RCC 7860 (cell line): ENCODE measurements at regions not wholly inside any gene's neighbourhood (a gene's known extent, or its start where the extent isn't known, plus 50 kb on each side); places are given as distances from the start of the nearest gene placed in this dataset.

Source experiments
- DNase-seq: peaks from one replicate; pipeline ENCODE4 v3.0.0-alpha.2; 2015; ENCODE audit warnings: low spot score
- FAIRE-seq: peaks from 2 replicates; lab custom pipeline; 2012; peaks lifted over from hg19 to GRCh38; lab: Jason Lieb, UNC

DNA sequence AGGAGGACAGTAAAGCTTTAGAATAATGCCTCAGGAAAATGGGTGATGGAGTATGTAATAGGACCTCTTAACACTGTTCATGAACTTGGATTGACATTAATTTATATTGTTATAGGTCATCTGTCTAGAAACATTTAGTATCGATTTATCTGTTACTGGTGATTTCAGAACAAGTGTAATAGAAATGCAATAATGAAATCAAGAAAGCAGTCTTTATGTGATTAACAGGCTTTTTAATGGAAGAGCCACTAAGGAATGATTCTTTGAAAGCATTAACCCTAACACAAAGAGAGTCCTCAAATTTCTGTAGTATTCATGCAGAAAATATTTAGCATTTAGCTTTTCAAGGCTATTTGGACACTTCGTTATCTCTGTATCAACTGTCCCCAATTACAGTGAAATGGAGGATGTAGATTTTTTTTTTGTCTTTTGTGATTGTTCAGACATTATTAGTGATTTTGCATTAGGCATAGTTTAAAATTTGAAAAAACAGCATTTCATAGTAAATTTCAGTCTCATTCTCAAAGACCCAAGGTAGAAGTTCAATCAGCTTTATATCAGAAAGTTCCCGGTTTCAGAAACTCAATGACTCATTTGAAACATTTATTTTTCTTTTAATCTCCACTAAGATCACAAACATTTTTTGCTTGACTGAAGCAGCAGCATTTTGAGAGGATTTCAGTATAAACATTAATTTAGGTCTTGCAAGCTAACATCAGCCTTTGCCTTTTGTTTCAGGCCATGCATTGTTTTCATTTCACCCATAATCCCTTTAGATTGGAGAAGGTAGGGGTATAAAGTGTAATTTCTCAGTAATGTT, 56.3 kb downstream of the AGTR2 start:
- no peak for FAIRE-seq
- DNase-seq, result no peak

- DNase-seq (no peak), FAIRE-seq (no peak)
Measured at GRCh38 chrX:116230130-116230898, 59.8 kb downstream of the AGTR2 start.

GRCh38 chrX:116232833-116233232, 62.3 kb downstream of the AGTR2 start:
- FAIRE-seq (peak; percentile 85), DNase-seq (peak; percentile 52)

- no peak for FAIRE-seq
- no peak for DNase-seq
Measured at GRCh38 chrX:116236666-116237065, 66.1 kb downstream of the AGTR2 start.

DNA sequence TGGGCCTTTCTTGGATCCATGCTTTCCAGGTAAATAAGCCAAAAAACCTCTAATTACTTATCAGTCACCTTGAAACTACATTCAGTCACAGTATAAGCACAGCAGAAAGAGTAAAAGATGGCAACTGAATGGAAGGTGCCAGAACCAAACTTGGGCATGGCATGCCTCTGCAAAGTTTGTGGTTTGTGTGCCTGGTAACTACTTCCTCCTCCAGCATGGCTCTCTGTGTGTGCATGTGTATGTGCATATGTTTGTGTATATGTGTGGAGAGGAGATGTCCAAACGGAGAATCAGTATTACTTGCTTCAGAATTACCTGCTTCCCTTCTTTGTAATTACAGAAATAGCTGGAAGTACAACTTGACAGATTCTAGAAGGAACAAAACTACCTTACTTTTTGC, 67.5 kb downstream of the AGTR2 start:
- FAIRE-seq (no peak), DNase-seq (no peak)

DNA sequence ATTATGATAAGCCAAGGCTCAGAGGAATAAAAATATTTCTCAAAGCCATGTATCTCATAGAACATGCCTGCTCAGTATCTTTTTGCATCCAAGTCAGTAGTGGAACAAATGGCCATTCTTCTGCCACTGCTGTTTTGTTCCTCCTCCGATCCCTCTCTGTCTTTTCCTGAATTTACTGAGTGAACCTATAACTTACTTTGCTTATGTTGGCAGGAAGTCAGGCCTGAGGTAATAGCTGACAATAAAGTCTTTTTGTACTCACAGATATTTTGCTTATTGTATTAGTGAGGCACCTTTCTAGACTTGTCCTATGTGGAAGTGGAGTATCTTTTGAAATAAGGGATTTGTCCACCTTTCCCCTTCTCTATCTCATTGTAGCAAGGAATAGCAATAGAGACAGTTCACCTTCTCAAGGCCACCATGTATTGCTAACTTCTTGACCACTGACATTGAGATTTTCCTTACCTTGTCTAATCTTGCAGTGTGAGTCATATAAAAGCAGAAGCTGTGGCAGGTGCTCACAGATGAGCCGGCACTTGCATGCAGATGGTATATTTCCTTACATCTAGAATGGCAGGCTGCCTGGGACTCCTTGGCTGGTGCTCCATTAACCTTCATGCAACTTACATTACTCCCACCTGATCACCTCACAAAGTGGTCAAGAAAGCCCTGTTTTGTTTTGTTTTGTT, 68.2 kb downstream of the AGTR2 start:
- FAIRE-seq (no peak), DNase-seq (no peak)

- peak; percentile 24 for FAIRE-seq
- peak; percentile 7 for DNase-seq
Measured at GRCh38 chrX:116239944-116240840, 69.6 kb downstream of the AGTR2 start.

GRCh38 chrX:116241001-116241400, 70.5 kb downstream of the AGTR2 start:
- no peak for FAIRE-seq
- DNase-seq, result no peak

DNA sequence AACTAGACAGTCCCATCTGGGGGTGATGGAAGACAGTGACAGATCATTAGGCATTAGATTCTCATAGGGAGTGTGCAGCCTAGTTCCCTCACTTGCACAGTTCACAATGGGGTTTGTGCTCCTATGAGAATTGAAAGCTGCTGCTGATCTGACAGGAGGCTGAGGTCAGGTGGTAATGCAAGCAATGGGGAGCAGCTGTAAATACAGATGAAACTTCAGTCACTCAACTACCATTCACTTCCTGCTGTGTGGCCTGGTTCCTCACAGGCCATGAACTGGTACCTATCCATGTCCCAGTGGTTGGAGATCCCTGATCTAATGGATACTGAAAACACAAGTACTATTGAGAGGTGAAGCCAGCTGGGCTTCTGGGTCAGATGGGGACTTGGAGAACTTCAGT, 72.5 kb downstream of the AGTR2 start:
- no peak for DNase-seq
- no peak for FAIRE-seq

GRCh38 chrX:116246261-116246660, 75.7 kb downstream of the AGTR2 start:
- FAIRE-seq (no peak), DNase-seq (peak; percentile 21)

- FAIRE-seq (no peak), DNase-seq (no peak)
Measured at GRCh38 chrX:116267511-116268040, 97.0 kb downstream of the AGTR2 start.

DNA sequence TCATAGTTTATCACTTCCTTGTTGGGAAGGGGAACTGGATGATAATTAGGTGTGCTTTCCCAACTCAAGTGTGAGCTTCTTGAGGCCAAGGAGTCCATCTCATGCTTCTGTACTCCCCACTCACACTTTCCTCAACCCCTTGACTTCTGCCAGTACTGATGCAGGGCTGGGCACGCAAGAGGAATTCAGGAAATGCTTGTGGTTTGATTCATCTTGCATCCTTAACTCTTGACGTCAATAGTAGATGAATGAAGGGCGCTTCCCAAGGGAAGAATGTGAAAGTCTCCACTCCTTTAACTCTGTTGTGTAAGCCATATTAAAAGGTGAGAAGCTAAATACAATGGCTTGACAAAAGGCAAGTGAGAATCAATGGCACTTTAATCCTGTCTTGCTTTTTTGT, 101.8 kb downstream of the AGTR2 start:
- FAIRE-seq, result peak; percentile 79
- peak; percentile 81 for DNase-seq

GRCh38 chrX:116272861-116273260, 102.3 kb downstream of the AGTR2 start:
- FAIRE-seq (no peak), DNase-seq (no peak)

DNA sequence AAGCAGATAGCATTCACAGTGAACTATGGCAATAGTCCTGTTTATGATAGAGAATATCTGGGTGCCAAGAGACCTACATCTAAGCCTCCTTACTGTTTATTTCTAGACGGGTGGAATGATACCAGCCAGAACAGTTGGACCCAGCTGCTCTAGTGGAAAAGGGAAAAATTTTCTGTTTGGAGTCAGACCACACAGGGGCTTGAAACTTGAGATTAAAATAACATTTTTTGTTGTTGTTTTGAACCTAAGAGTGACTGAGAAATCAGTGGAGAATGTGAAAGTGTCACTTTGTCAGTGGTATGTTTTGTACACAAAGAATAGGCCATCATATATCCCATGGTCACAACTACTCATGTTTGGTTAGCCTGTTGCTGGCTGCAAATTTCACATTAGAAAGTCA, 105.7 kb downstream of the AGTR2 start:
- FAIRE-seq (no peak), DNase-seq (no peak)

DNA sequence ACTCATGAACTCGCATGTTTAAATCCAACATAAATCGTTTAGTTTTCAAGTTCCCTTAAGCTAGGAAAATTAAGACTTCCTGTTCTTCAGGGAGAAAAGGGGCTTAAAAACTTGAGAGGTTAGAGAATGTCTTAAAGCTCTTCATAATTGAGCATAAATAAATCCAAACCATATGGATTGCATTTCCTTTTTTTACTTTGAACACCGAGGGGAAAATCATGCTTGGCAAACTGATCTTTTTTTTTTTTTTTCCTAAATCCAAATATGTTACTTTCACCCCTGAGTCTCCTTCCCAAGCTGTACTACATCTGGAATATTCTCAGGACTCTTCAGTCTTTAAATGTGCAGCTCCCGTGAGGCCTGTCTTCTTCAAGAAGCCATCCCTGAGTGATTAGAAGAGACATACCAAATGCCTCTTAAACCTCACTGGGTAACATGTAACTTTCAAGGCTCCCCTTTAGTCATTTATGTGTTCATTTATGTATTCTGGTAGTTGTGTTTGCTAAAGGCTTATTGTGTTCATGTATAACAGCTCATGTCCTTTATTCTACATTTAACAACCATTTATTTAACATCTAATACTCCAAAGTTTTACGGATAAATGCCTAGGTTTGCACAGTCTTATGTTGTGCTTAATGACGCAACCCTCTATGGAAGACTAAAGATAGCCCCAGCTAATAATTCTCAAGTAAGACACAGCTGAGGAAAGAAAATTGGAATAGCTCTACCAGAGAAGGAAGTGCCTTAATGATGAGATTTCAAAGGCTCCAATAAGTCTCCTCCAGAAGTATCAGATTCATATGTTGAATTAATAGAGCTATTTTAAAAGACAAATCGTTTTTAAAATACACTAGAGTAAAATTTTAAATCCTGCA, 107.0 kb downstream of the AGTR2 start:
- DNase-seq (no peak), FAIRE-seq (no peak)

DNA sequence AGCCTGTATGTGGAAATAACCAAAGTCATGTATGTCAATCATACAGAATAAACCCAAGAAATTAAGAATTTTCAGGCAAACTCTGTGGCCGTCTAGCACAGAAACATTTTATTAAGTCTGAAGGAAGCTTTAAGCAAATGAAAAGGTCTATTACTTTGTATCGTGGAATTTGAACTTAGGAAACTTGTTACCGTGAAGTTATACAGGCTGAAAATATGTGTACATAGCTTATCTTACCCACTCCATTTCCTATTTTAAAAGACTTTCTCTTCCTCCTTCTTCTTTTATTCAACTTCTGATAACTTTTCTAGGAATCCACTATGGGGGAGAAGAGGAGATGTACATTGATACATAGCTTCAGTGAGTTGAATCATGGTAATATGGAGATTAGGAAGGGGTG, 108.3 kb downstream of the AGTR2 start:
- no peak for FAIRE-seq
- no peak for DNase-seq

GRCh38 chrX:116281106-116281505, 110.6 kb downstream of the AGTR2 start:
- no peak for DNase-seq
- no peak for FAIRE-seq

GRCh38 chrX:116282751-116283150, 112.2 kb downstream of the AGTR2 start:
- FAIRE-seq (no peak), DNase-seq (no peak)

DNA sequence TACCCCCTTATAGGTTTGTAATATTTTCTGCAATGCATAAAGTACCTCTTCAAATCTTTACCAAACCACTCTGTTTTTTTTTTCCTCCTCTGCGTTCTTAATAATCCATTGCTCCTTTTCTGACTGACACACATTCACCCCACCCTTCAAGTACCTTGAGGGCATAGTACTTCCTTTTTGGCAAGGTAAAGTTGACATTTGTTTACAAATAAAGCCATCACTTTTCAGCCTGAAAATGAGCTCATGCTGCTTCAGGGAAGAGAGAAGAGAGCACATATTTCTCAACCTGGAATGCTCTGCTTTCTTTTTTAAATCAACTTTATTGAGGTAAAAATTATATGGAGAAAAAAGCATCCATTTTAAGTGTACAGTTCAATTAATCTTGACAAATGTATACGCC, 113.9 kb downstream of the AGTR2 start:
- FAIRE-seq (no peak), DNase-seq (no peak)
